Activated CD4-positive, alpha-beta memory T cell treated with anti-CD3 and anti-CD28 coated beads for 36 hours (primary cell): ENCODE measurements at regions not wholly inside any gene's neighbourhood (a gene's known extent, or its start where the extent isn't known, plus 50 kb on each side); places are given as distances from the start of the nearest gene placed in this dataset.
"Not testable (repeated sequence)": the region's sequence is repeated elsewhere in the genome, so short reads cannot be mapped to it uniquely, and the experiment has no call there.

Experiments
- CTCF ChIA-PET: fragments of 350-600 bp; sonication (Branson Sonifier 250); formaldehyde crosslinking; loops from one replicate; lab custom pipeline; 2021; ENCODE audit warnings: antibody characterized with exemption, inconsistent platforms; lab: Charles Lee
- POLR2A ChIA-PET: fragments of 350-600 bp; sonication (Branson Sonifier 250); formaldehyde crosslinking; loops from one replicate; lab custom pipeline; 2021; ENCODE audit warnings: antibody characterized with exemption; lab: Charles Lee
- DNase-seq: peaks from one replicate; pipeline ENCODE4 v3.0.0-alpha.2; 2020
- H3K27ac Mint-ChIP-seq: one replicate; pipeline ENCODE4 v1.8.0; 2021; ENCODE audit warnings: mixed read lengths
- H3K27me3 Mint-ChIP-seq: one replicate; pipeline ENCODE4 v1.8.0; 2021; ENCODE audit warnings: mixed read lengths
- H3K36me3 Mint-ChIP-seq: one replicate; pipeline ENCODE4 v1.8.0; 2021; ENCODE audit warnings: mixed read lengths
- H3K4me1 Mint-ChIP-seq: one replicate; pipeline ENCODE4 v1.8.0; 2021; ENCODE audit warnings: low read depth, mixed read lengths
- H3K4me3 Mint-ChIP-seq: one replicate; pipeline ENCODE4 v1.8.0; 2021; ENCODE audit warnings: mild to moderate bottlenecking, mixed read lengths
- H3K9me3 Mint-ChIP-seq: one replicate; pipeline ENCODE4 v1.8.0; 2021; ENCODE audit warnings: mixed read lengths
- intact Hi-C: fragments of 100-400 bp; cut with micrococcal nuclease; formaldehyde crosslinking; loops from one replicate; pipeline ENCODE4 v1.15.1; 2023

- Mint-ChIP-seq H3K27ac (no peak overlapping the region), H3K4me3 (no peak overlapping the region), H3K4me1 (peaks cover 55% of the 10 kb centered on the region), H3K27me3 (no peaks in the 10 kb centered on the region), H3K36me3 (peaks cover 7% of the 10 kb centered on the region), H3K9me3 (no peaks in the 10 kb centered on the region)
- ChIA-PET CTCF (no interaction called here), POLR2A (no interaction called here)
- intact Hi-C loops, result no loop called here
- DNase-seq, result no peak
Measured at GRCh38 chr18:46179306-46179705, 75.1 kb downstream of the HAUS1 start.

- Mint-ChIP-seq H3K9me3 (no peaks in the 10 kb centered on the region), H3K4me3 (no peak overlapping the region), H3K36me3 (peaks cover 5% of the 10 kb centered on the region), H3K4me1 (peaks cover 50% of the 10 kb centered on the region), H3K27ac (peak overlapping the region; percentile 50), H3K27me3 (no peaks in the 10 kb centered on the region)
- intact Hi-C loops, result no loop called here
- POLR2A ChIA-PET, result interaction anchor here (0.6 kb wide), 1 partner anchor 9 kb away, joined by 4 read pairs; a partner anchor contains a TSS
- CTCF ChIA-PET, result interaction anchor here (0.6 to 2.4 kb wide), 3 partner anchors 9 to 98 kb away, joined by 3 to 18 read pairs (median 5); a partner anchor contains a TSS
- DNase-seq, result no peak
Measured at GRCh38 chr18:46182633-46183358, 78.6 kb downstream of the HAUS1 start.

- H3K4me3 Mint-ChIP-seq, intact Hi-C loops, H3K27ac Mint-ChIP-seq, DNase-seq, H3K9me3 Mint-ChIP-seq, H3K27me3 Mint-ChIP-seq, POLR2A ChIA-PET, H3K36me3 Mint-ChIP-seq: not testable (repeated sequence)
- CTCF ChIA-PET, result interaction anchor here (1.2 to 2.3 kb wide), 3 partner anchors 11 to 97 kb away, joined by 4 to 8 read pairs (median 5); a partner anchor contains a TSS
- H3K4me1 Mint-ChIP-seq, result peaks cover 43% of the 10 kb centered on the region
Measured at GRCh38 chr18:46184296-46184695, 80.1 kb downstream of the HAUS1 start.

DNA sequence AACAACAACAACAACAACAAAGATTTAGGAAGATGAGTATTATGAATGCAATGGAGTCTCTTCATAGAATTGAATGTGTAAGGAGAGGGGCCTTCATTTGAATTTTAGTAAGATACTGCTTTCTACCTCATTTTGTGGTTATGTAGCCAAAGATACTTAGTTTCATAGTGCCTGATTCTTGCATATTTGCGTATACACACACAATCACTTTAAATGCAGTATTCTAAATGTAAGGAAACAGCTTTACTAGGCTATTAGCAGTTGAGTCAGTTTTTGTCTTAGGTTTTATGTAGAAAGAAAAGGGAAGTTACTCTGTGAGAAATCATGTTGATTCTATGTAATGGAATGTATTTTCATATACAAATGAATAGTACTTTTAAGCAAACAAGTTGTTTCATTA lies 80.5 kb downstream of the HAUS1 start:
- H3K4me1 Mint-ChIP-seq, result peaks cover 41% of the 10 kb centered on the region
- no peak overlapping the region for H3K4me3 Mint-ChIP-seq
- H3K36me3 Mint-ChIP-seq, result peaks cover 2% of the 10 kb centered on the region
- no peak overlapping the region for H3K27ac Mint-ChIP-seq
- intact Hi-C loops, result no loop called here
- no peak for DNase-seq
- no peaks in the 10 kb centered on the region for H3K27me3 Mint-ChIP-seq
- POLR2A ChIA-PET, result no interaction called here
- CTCF ChIA-PET, result interaction anchor here (1.2 to 2.3 kb wide), 3 partner anchors 11 to 96 kb away, joined by 4 to 8 read pairs (median 5); a partner anchor contains a TSS
- no peaks in the 10 kb centered on the region for H3K9me3 Mint-ChIP-seq

DNA sequence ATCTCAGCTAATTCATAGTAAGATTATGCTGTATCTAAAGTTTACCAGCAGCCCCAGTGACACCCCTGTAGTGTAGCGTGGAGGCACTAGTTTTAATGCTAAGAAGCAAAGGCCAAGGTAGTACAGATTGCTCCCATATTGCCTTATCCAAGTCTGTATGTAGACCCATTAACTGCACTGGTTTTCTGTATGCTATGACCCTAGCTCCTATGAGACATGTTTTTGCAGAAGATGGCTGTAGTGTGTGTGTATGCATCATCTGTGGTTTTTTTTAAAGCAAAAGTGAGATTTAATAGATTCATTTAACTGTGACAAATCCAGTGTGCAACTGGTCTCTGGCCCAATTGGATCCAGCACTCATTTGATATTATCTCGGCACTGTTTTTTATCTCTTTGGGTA lies 86.5 kb downstream of the HAUS1 start:
- no peaks in the 10 kb centered on the region for H3K9me3 Mint-ChIP-seq
- ChIA-PET POLR2A (interaction anchor here (0.9 kb wide), 1 partner anchor 15 kb away, joined by 3 read pairs; no protein-coding TSS in a partner anchor), CTCF (interaction anchor here (0.6 to 1.6 kb wide), 6 partner anchors 14 to 43 kb away, joined by 3 to 8 read pairs (median 3); a partner anchor contains a TSS)
- intact Hi-C loops, result no loop called here
- H3K4me1 Mint-ChIP-seq, result peaks cover 26% of the 10 kb centered on the region
- H3K36me3 Mint-ChIP-seq, result peaks cover 2% of the 10 kb centered on the region
- no peak overlapping the region for H3K4me3 Mint-ChIP-seq
- DNase-seq, result no peak
- no peaks in the 10 kb centered on the region for H3K27me3 Mint-ChIP-seq
- H3K27ac Mint-ChIP-seq, result no peak overlapping the region

DNA sequence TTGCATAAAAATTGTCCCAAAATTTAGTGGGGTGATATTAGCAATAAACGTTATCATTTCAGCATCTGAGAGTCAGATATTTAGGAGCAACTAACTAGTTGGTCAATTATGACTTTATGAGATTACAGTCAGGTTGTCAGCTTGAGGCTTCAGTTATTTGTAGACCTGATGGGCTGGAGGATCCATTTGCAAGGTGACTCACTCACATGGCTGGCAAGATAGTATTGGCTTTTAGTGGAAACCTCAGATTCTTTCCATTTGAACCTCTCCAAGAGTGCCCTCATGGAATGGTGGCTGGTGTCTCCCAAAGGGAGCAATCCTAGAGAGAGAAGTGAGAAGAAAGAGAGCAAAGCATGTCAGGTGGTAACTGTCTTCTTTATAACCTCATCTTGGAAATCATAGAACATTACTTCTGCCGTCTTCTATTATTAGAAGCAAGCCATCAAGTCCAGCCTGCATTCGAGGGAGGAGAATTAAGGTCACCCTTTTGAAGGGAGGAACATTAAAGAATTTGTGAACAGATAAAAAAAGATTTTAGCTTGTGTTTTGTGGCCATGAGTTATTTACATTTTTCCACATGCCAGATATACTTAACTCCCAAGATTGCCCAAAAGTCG lies 92.5 kb downstream of the HAUS1 start:
- Mint-ChIP-seq H3K4me1 (peaks cover 45% of the 10 kb centered on the region), H3K27ac (no peak overlapping the region), H3K36me3 (peaks cover 7% of the 10 kb centered on the region), H3K4me3 (no peak overlapping the region), H3K27me3 (no peaks in the 10 kb centered on the region), H3K9me3 (no peaks in the 10 kb centered on the region)
- ChIA-PET CTCF (interaction anchor here (2.4 kb wide), 1 partner anchor 23 kb away, joined by 11 read pairs; a partner anchor contains a TSS), POLR2A (no interaction called here)
- intact Hi-C loops, result no loop called here
- no peak for DNase-seq

DNA sequence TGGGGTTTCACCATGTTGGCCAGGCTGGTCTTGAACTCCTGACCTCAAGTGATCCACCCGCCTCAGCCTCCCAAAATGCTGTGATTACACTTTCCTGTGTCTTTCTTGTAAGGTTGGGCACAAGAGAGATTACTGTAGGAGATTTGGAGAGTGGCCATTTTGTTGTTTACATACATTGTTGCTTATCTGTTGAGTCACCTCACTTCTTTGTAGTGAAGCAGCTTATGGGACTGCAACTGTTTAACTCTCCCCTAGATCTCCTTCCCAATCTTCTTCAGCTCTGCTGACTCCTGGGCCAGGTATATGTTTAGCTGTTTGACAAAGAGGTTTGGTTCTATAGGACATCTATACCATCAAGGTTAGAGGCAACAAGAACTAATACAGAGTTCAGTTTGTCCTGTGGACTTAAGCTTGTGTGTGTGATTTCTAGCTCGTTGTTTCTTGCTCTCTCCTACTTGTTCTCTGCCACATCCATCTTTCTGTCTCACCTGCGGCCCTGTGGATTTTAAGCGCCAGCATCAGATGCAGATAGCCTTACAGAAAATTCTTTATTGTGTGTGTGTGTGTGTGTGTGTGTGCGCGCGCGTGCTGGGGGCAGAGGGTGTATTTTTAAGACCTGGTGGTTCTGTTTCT lies 95.4 kb downstream of the HAUS1 start:
- POLR2A ChIA-PET, result no interaction called here
- peak overlapping the region; percentile 5 for H3K27ac Mint-ChIP-seq
- no peak for DNase-seq
- no peaks in the 10 kb centered on the region for H3K27me3 Mint-ChIP-seq
- H3K9me3 Mint-ChIP-seq, result no peaks in the 10 kb centered on the region
- H3K36me3 Mint-ChIP-seq, result peaks cover 9% of the 10 kb centered on the region
- CTCF ChIA-PET, result interaction anchor here (1.0 to 6.1 kb wide), 3 partner anchors 16 to 145 kb away, joined by 3 to 35 read pairs (median 4); a partner anchor contains a TSS
- no peak overlapping the region for H3K4me3 Mint-ChIP-seq
- H3K4me1 Mint-ChIP-seq, result peaks cover 60% of the 10 kb centered on the region
- intact Hi-C loops, result no loop called here

DNA sequence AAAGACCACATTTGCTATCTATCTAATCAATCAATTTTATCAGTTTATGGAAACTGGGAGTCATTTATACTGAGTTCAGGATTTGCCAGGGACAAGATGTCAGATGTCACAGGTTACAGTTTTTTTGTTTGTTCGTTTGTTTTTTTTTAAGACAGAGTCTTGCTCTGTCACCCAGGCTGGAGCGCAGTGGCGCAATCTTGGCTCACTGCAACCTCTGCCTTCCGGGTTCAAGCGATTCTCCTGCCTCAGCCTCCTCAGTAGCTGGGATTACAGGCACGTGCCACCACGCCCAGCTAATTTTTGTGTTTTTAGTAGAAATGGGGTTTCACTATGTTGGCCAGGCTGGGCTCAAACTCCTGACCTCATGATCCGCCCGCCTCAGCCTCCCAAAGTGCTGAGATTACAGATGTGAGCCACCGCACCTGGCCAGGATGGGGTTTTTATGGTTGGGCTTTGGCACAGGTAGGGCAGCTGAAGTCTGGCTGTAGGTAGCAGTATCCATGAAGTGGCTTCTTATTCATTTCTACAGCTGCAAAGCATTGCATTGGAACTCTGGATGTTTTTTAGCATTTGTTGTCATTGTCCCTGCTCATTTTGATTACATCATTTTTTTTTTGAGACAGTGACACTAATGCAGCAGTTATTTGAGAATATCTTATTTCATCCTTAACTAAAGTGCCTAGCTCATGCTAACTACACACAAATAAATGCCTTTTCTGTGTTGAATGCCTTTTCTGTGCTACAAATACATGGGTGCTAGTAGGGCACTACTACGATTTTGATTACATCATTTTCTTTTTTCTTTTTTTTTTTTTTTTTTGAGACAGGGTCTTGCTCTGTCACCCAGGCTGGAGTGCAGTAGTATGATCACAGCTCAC lies 96.2 kb downstream of the HAUS1 start:
- H3K36me3 Mint-ChIP-seq, H3K4me3 Mint-ChIP-seq, intact Hi-C loops, H3K9me3 Mint-ChIP-seq, DNase-seq, H3K27me3 Mint-ChIP-seq, POLR2A ChIA-PET: not testable (repeated sequence)
- peak overlapping the region; percentile 28 for H3K27ac Mint-ChIP-seq
- peaks cover 67% of the 10 kb centered on the region for H3K4me1 Mint-ChIP-seq
- CTCF ChIA-PET, result interaction anchor here (0.7 to 6.1 kb wide), 6 partner anchors 12 to 290 kb away, joined by 3 to 35 read pairs (median 4); a partner anchor contains a TSS

DNA sequence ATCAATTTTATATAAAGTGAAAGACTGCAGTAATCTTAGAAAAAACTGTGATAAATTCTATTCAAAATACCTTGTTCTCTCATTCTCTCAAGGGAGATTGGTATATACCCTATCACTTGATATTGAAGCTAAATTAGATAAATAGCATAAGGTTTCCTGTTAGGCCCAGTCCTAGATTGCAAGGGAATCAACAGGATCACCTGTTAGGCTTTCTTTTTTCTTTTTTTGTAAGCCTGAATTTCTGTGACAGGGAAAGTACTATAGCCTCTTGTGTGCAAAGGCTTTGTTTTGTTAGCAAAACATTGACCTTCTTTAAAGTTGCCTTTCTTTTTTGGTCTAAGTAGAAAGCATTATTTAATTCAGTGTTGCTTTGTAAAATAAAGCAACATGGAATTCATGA lies 100.0 kb downstream of the HAUS1 start:
- Mint-ChIP-seq H3K4me1 (peaks cover 85% of the 10 kb centered on the region), H3K4me3 (no peak overlapping the region), H3K27me3 (no peaks in the 10 kb centered on the region), H3K9me3 (no peaks in the 10 kb centered on the region), H3K36me3 (peaks cover 9% of the 10 kb centered on the region), H3K27ac (no peak overlapping the region)
- no peak for DNase-seq
- intact Hi-C loops, result no loop called here
- ChIA-PET POLR2A (no interaction called here), CTCF (interaction anchor here (6.1 kb wide), 1 partner anchor 31 kb away, joined by 35 read pairs; a partner anchor contains a TSS)

DNA sequence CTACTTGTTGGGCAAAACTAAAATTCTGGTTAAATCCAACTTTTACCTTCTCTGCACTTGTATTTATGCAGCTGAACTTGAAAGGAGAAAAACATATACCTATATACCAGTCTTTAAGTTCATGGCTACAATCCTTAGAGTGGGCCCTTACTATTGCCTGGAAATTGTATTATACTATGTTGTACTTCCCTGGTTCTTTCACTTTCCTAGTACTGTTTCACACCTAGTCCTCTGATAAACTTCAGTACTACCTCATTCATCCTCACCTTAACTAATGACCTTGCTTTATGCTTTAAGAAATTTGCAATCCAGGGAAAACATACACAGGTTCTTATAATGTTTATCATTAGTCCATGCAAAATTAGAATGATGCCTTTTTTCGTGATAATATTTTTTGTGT lies 103.8 kb downstream of the HAUS1 start:
- Mint-ChIP-seq H3K4me1 (peaks cover 91% of the 10 kb centered on the region), H3K36me3 (peaks cover 1% of the 10 kb centered on the region), H3K27me3 (no peaks in the 10 kb centered on the region), H3K9me3 (no peaks in the 10 kb centered on the region), H3K4me3 (no peak overlapping the region), H3K27ac (peak overlapping the region; percentile 44)
- CTCF ChIA-PET, result interaction anchor here (0.8 to 10.0 kb wide), 2 partner anchors 34 to 450 kb away, joined by 4 to 125 read pairs; a partner anchor contains a TSS
- POLR2A ChIA-PET, result no interaction called here
- intact Hi-C loops, result no loop called here
- no peak for DNase-seq

GRCh38 chr18:46209161-46209560 lies 105.0 kb downstream of the HAUS1 start:
- DNase-seq, result no peak
- peaks cover 1% of the 10 kb centered on the region for H3K36me3 Mint-ChIP-seq
- H3K27me3 Mint-ChIP-seq, result no peaks in the 10 kb centered on the region
- intact Hi-C loops, result no loop called here
- H3K4me3 Mint-ChIP-seq, result no peak overlapping the region
- H3K4me1 Mint-ChIP-seq, result peaks cover 89% of the 10 kb centered on the region
- no peaks in the 10 kb centered on the region for H3K9me3 Mint-ChIP-seq
- CTCF ChIA-PET, result interaction anchor here (10.0 kb wide), 1 partner anchor 35 kb away, joined by 125 read pairs; a partner anchor contains a TSS
- H3K27ac Mint-ChIP-seq, result peak overlapping the region; percentile 26
- POLR2A ChIA-PET, result no interaction called here
